HEK293T (cell line): ENCODE measurements at regions not wholly inside any gene's neighbourhood (a gene's known extent, or its start where the extent isn't known, plus 50 kb on each side); places are given as distances from the start of the nearest gene placed in this dataset.

Experiments used
- ARNT ChIP-seq: fragments of 450-650 bp; IDR thresholded peaks from 2 replicates; pipeline ENCODE4 v1.6.1; 2017; ENCODE audit warnings: mild to moderate bottlenecking
- BHLHE40 ChIP-seq: fragments of 450-650 bp; IDR thresholded peaks from 2 replicates; pipeline ENCODE4 v1.6.1; 2016; ENCODE audit warnings: mild to moderate bottlenecking, moderate library complexity, borderline replicate concordance
- CTBP1 ChIP-seq: fragments of 450-650 bp; IDR thresholded peaks from 2 replicates; pipeline ENCODE4 v1.6.1; 2016; ENCODE audit warnings: borderline replicate concordance
- FOXA1 ChIP-seq: fragments of 450-650 bp; IDR thresholded peaks from 2 replicates; pipeline ENCODE4 v1.6.1; 2016; ENCODE audit warnings: mild to moderate bottlenecking
- FOXK2 ChIP-seq: fragments of 450-650 bp; IDR thresholded peaks from 2 replicates; pipeline ENCODE4 v1.6.1; 2016; ENCODE audit warnings: mild to moderate bottlenecking
- FOXM1 ChIP-seq: fragments of 450-650 bp; IDR thresholded peaks from 2 replicates; pipeline ENCODE4 v1.6.1; 2017; ENCODE audit warnings: mild to moderate bottlenecking, borderline replicate concordance
- HDGF ChIP-seq: fragments of 450-650 bp; IDR thresholded peaks from 2 replicates; pipeline ENCODE4 v1.6.1; 2017; ENCODE audit warnings: antibody characterized with exemption, borderline replicate concordance
- NFRKB ChIP-seq: fragments of 450-650 bp; IDR thresholded peaks from 2 replicates; pipeline ENCODE4 v1.6.1; 2016; ENCODE audit warnings: mild to moderate bottlenecking, moderate library complexity
- SP1 ChIP-seq: fragments of 450-650 bp; IDR thresholded peaks from 2 replicates; pipeline ENCODE4 v1.6.1; 2017
- SUZ12 ChIP-seq: fragments of 450-650 bp; IDR thresholded peaks from 2 replicates; pipeline ENCODE4 v1.6.1; 2016; ENCODE audit warnings: mild to moderate bottlenecking
- TARDBP ChIP-seq: fragments of 450-650 bp; IDR thresholded peaks from 2 replicates; pipeline ENCODE4 v1.6.1; 2016
- ZNF384 ChIP-seq: fragments of 450-650 bp; IDR thresholded peaks from 2 replicates; pipeline ENCODE4 v1.6.1; 2016
- TF ChIP-seq, protein P1 (sequence below): fragments of 450-650 bp; IDR thresholded peaks from 2 replicates; pipeline ENCODE4 v1.6.1; 2016

DNA sequence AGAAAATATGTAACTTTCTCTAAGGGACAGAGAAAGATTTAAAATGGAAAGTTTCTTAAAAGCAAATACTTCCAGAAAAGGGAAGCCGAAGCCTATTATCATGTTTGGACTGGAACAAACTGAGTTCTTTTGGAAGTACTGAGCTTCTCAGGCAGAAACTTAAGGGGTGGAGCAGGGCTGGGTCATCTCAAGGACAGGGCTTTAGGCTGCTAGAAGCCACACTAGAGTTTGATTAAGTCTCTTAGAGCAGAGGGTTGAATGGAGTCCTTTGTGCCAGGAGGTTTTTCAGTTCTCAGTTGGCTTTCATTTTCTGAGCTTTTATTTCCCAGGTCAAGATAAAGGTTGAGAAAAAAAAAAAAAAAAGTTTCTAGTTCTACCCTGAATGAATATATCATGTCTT lies 432.7 kb downstream of the SLITRK5 start:
- TF ChIP-seq TARDBP: no peak
- no peak for TF ChIP-seq FOXM1
- TF ChIP-seq FOXK2: no peak
- TF ChIP-seq NFRKB: no peak
- no peak for TF ChIP-seq BHLHE40
- TF ChIP-seq, protein P1, sequence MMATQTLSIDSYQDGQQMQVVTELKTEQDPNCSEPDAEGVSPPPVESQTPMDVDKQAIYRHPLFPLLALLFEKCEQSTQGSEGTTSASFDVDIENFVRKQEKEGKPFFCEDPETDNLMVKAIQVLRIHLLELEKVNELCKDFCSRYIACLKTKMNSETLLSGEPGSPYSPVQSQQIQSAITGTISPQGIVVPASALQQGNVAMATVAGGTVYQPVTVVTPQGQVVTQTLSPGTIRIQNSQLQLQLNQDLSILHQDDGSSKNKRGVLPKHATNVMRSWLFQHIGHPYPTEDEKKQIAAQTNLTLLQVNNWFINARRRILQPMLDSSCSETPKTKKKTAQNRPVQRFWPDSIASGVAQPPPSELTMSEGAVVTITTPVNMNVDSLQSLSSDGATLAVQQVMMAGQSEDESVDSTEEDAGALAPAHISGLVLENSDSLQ: no peak
- TF ChIP-seq SP1: no peak
- TF ChIP-seq ARNT: no peak
- TF ChIP-seq SUZ12: no peak
- TF ChIP-seq HDGF: no peak
- TF ChIP-seq ZNF384: no peak
- TF ChIP-seq FOXA1: no peak
- no peak for TF ChIP-seq CTBP1
